Gastrocnemius medialis (tissue), 4 donors: ENCODE measurements at regions not wholly inside any gene's neighbourhood (a gene's known extent, or its start where the extent isn't known, plus 50 kb on each side); places are given as distances from the start of the nearest gene placed in this dataset.

ENCODE experiments used
- CTCF ChIP-seq, 5 experiments: fragments of 450-650 bp in 3 of 5; fragments of 200-600 bp in 2 of 5; sonication (generic) in 2 of 5; IDR thresholded peaks in 4 of 5; conservative IDR thresholded peaks in 1 of 5; 1 replicate in 4 of 5; 2 replicates in 1 of 5; pipeline ENCODE4 v1.5.1; 2016 to 2019; ENCODE audit warnings: antibody characterized with exemption in 5 of 5, mild to moderate bottlenecking in 3 of 5, moderate library complexity in 3 of 5
- POLR2A ChIP-seq, 2 donors: fragments of 450-650 bp; IDR thresholded peaks; one replicate each; pipeline ENCODE4 v1.6.1; 2017; ENCODE audit warnings: antibody characterized with exemption in 2 of 2, mild to moderate bottlenecking in 2 of 2, moderate library complexity in 2 of 2

GRCh38 chr2:61710711-61711110, 143.1 kb downstream of the FAM161A start:
- no peak for TF ChIP-seq CTCF (IDR thresholded peaks at IDR 0.05 in 4 of 5, conservative IDR thresholded peaks at IDR 0.05 in 1 of 5)
- TF ChIP-seq POLR2A (IDR thresholded peaks at IDR 0.05) = no peak
